GM12878 (cell line): ENCODE measurements at regions not wholly inside any gene's neighbourhood (a gene's known extent, or its start where the extent isn't known, plus 50 kb on each side); places are given as distances from the start of the nearest gene placed in this dataset.

Experiments
- ATAC-seq: fragments of 200-7000 bp; cut with Tn5 transposase; 3 replicates; pipeline ENCODE4 v1.9.1; 2020; ENCODE audit warnings: mild to moderate bottlenecking, moderate library complexity
- BruUV-seq: library from RNA; stranded (reverse); fragments of 400-500 nt; replicated peaks from 2 replicates; lab custom pipeline; 2021; lab: Mats Ljungman, UMichigan
- CTCF ChIA-PET: fragments of 300-600 bp; sonication (Branson Sonifier 250); formaldehyde crosslinking; extraction: SDS; loops from one replicate; lab custom pipeline; 2021; ENCODE audit warnings: inconsistent platforms; lab: Yijun Ruan, JAX
- POLR2A ChIA-PET: fragments of 350-600 bp; formaldehyde crosslinking; extraction: SDS; loops from one replicate; lab custom pipeline; 2021; ENCODE audit warnings: inconsistent platforms; lab: Charles Lee
- RAD21 ChIA-PET: fragments of 300-600 bp; sonication (Branson Sonifier 250); formaldehyde crosslinking; loops from one replicate; lab custom pipeline; 2023; ENCODE audit warnings: antibody characterized with exemption; ENCODE audit not compliant: unreplicated experiment; lab: Charles Lee
- SMC1A ChIA-PET: fragments of 300-600 bp; sonication (Branson Sonifier 250); formaldehyde crosslinking; loops from one replicate; lab custom pipeline; 2023; ENCODE audit not compliant: unreplicated experiment, uncharacterized antibody; lab: Charles Lee
- DNase-seq: peaks from one replicate; pipeline ENCODE4 v3.0.0-alpha.2; 2011; ENCODE audit warnings: low read depth, low spot score
- FAIRE-seq: peaks from 3 replicates; lab custom pipeline; 2011; peaks lifted over from hg19 to GRCh38; lab: Jason Lieb, UNC
- H2AFZ ChIP-seq: 2 replicates; pipeline ENCODE4 v1.6.0; 2011; ENCODE audit warnings: low read depth, low read length, control low read depth; ENCODE audit not compliant: control insufficient read depth
- H3K27ac ChIP-seq: 2 replicates; pipeline ENCODE4 v1.5.1; 2011; ENCODE audit warnings: control low read depth; ENCODE audit not compliant: control insufficient read depth, insufficient read depth
- H3K27me3 ChIP-seq, 2 experiments: replicated peaks in 1 of 2; 2 replicates each; pipeline versions ENCODE4 v1.6.0 to v1.6.1; 2011; ENCODE audit warnings: low read length in 1 of 2; ENCODE audit not compliant: control insufficient read depth in 2 of 2, insufficient read depth in 2 of 2
- H3K36me3 ChIP-seq, 2 experiments: 2 replicates each; pipeline ENCODE4 v1.5.1; 2011; ENCODE audit warnings: low read length in 1 of 2; ENCODE audit not compliant: control insufficient read depth in 2 of 2, insufficient read depth in 2 of 2
- H3K4me1 ChIP-seq: 2 replicates; pipeline ENCODE4 v1.6.1; 2011; ENCODE audit warnings: mild to moderate bottlenecking, low read length, moderate library complexity, mixed read lengths; ENCODE audit not compliant: control insufficient read depth, insufficient read depth
- H3K4me2 ChIP-seq: 2 replicates; pipeline ENCODE4 v1.6.0; 2011; ENCODE audit warnings: control low read depth; ENCODE audit not compliant: control insufficient read depth, insufficient read depth
- H3K4me3 ChIP-seq: fragments of 200-600 bp; sonication (generic); 2 replicates; pipeline ENCODE4 v1.5.1; 2016
- H3K79me2 ChIP-seq: 2 replicates; pipeline ENCODE4 v1.6.0; 2011; ENCODE audit warnings: low read length; ENCODE audit not compliant: control insufficient read depth, insufficient read depth
- H3K9ac ChIP-seq: 2 replicates; pipeline ENCODE4 v1.8.0; 2011; ENCODE audit warnings: low read length, control low read depth, mixed read lengths; ENCODE audit not compliant: control insufficient read depth, insufficient read depth
- H3K9me3 ChIP-seq: replicated peaks from 3 replicates; pipeline ENCODE4 v1.5.1; 2011; ENCODE audit warnings: mild to moderate bottlenecking, low read length; ENCODE audit not compliant: control insufficient read depth, insufficient read depth
- H4K20me1 ChIP-seq: 2 replicates; pipeline ENCODE4 v1.6.0; 2011; ENCODE audit not compliant: control insufficient read depth, insufficient read depth
- BHLHE40 ChIP-seq, 2 experiments: fragments of 450-650 bp in 1 of 2; IDR thresholded peaks; 2 replicates each; pipeline ENCODE4 v1.6.1; 2011 to 2017; ENCODE audit warnings: low read depth in 2 of 2, borderline replicate concordance in 1 of 2, improper control_type of control experiment in 1 of 2, low read length in 1 of 2, mild to moderate bottlenecking in 1 of 2
- CEBPB ChIP-seq, 2 experiments: fragments of 150-350 bp in 1 of 2; IDR thresholded peaks; 2 replicates each; pipeline ENCODE4 v1.6.1; 2012 to 2014; ENCODE audit warnings: low read depth in 2 of 2, low read length in 2 of 2, borderline replicate concordance in 1 of 2, inconsistent platforms in 1 of 2
- CHD1 ChIP-seq: IDR thresholded peaks from 2 replicates; pipeline ENCODE4 v1.6.1; 2012; ENCODE audit warnings: low read depth, low read length, improper control_type of control experiment
- TCF12 ChIP-seq: IDR thresholded peaks from 2 replicates; pipeline ENCODE4 v1.6.1; 2011; ENCODE audit warnings: low read depth, mild to moderate bottlenecking, low read length
- TCF3 ChIP-seq: IDR thresholded peaks from 2 replicates; pipeline ENCODE4 v1.6.1; 2012; ENCODE audit warnings: low read depth, mild to moderate bottlenecking, low read length, borderline replicate concordance; ENCODE audit not compliant: insufficient read depth
- WGBS: methylation state at CpG from one replicate; pipeline ENCODE4 v1.1.6; 2016; ENCODE audit warnings: low lambda C conversion rate; ENCODE audit not compliant: insufficient replicate concordance, insufficient coverage; ENCODE audit errors: missing lambda C conversion rate; 5-methylcytosine and 5-hydroxymethylcytosine counted together
- in situ Hi-C: fragments of 300-500 bp; cut with MboI; formaldehyde crosslinking; loops from 9 replicates; pipeline ENCODE4 v1.14.3; 2018; ENCODE audit warnings: mixed read lengths
- intact Hi-C: fragments of 100-400 bp; cut with micrococcal nuclease; formaldehyde crosslinking; loops from one replicate; pipeline ENCODE4 v1.14.2; 2022; ENCODE audit not compliant: unreplicated experiment
- TF ChIP-seq, protein P1 (sequence below): IDR thresholded peaks from 2 replicates; pipeline ENCODE4 v1.6.1; 2012; ENCODE audit warnings: low read depth, low read length, improper control_type of control experiment
- TF ChIP-seq, protein P2 (sequence below): IDR thresholded peaks from 2 replicates; pipeline ENCODE4 v1.6.1; 2011; ENCODE audit warnings: borderline replicate concordance, low read depth, mild to moderate bottlenecking, moderate library complexity, mixed read lengths, low read length; ENCODE audit not compliant: insufficient read depth; ENCODE audit errors: extremely low read length
- TF ChIP-seq, protein P3 (sequence below): fragments of 450-650 bp; IDR thresholded peaks from 2 replicates; pipeline ENCODE4 v1.6.1; 2017; ENCODE audit warnings: borderline replicate concordance

DNA sequence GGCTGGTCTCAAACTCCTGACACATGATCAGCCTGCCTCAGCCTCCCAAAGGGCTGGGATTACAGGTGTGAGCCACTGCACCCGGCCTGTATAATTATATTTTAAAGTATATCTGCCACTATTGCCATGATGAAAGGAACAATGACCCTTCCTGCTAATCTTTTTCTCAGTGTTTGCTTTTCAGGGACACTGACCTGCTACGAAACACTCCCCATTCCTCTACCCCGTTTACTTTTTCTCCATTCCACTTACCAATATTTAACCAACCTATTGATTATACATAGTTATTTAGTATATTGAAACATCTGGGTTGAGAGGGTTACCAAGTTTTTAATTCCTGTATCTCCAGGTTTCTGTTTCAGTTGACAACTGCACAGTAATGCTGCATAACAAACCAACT is 331.9 kb upstream of the NDST3 start:
- 0% methylated on average over 3 of the region's 3 CpGs for WGBS

More for the DNA sequence above, 331.9 kb upstream of the NDST3 start:
- no peak for DNase-seq
- H3K27ac ChIP-seq, result no peak overlapping the region
- no peaks in the 10 kb centered on the region for H3K27me3 ChIP-seq
- H3K4me2 ChIP-seq, result no peak overlapping the region
- H4K20me1 ChIP-seq, result no peaks in the 10 kb centered on the region
- no peak overlapping the region for H3K9ac ChIP-seq
- no peak overlapping the region for H3K4me3 ChIP-seq
- TF ChIP-seq TCF12 (no peak), TCF3 (no peak), BHLHE40 (IDR thresholded peaks at IDR 0.05; ENCODE audit: borderline replicate concordance in 1 of 2, low read depth in 2 of 2, low read length in 1 of 2) (no peak), CHD1 (no peak), CEBPB (IDR thresholded peaks at IDR 0.05; ENCODE audit: borderline replicate concordance in 1 of 2, low read depth in 2 of 2, low read length in 2 of 2) (no peak)
- TF ChIP-seq, protein P1, sequence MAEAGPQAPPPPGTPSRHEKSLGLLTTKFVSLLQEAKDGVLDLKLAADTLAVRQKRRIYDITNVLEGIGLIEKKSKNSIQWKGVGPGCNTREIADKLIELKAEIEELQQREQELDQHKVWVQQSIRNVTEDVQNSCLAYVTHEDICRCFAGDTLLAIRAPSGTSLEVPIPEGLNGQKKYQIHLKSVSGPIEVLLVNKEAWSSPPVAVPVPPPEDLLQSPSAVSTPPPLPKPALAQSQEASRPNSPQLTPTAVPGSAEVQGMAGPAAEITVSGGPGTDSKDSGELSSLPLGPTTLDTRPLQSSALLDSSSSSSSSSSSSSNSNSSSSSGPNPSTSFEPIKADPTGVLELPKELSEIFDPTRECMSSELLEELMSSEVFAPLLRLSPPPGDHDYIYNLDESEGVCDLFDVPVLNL, result no peak
- TF ChIP-seq, protein P2, sequence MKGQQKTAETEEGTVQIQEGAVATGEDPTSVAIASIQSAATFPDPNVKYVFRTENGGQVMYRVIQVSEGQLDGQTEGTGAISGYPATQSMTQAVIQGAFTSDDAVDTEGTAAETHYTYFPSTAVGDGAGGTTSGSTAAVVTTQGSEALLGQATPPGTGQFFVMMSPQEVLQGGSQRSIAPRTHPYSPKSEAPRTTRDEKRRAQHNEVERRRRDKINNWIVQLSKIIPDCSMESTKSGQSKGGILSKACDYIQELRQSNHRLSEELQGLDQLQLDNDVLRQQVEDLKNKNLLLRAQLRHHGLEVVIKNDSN, result no peak
- TF ChIP-seq, protein P3, sequence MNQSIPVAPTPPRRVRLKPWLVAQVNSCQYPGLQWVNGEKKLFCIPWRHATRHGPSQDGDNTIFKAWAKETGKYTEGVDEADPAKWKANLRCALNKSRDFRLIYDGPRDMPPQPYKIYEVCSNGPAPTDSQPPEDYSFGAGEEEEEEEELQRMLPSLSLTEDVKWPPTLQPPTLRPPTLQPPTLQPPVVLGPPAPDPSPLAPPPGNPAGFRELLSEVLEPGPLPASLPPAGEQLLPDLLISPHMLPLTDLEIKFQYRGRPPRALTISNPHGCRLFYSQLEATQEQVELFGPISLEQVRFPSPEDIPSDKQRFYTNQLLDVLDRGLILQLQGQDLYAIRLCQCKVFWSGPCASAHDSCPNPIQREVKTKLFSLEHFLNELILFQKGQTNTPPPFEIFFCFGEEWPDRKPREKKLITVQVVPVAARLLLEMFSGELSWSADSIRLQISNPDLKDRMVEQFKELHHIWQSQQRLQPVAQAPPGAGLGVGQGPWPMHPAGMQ, result no peak
- BruUV-seq, result no TSS peak
- ChIA-PET CTCF (no interaction called here), POLR2A (no interaction called here), SMC1A (no interaction called here), RAD21 (no interaction called here)
- no peak for ATAC-seq
- H3K36me3 ChIP-seq, result no peaks in the 10 kb centered on the region
- in situ Hi-C loops (no loop called here), intact Hi-C loops (no loop called here)
- no peaks in the 10 kb centered on the region for H3K9me3 ChIP-seq
- no peaks in the 10 kb centered on the region for H3K79me2 ChIP-seq
- no peak for FAIRE-seq
- no peak overlapping the region for H2AFZ ChIP-seq
- H3K4me1 ChIP-seq, result no peaks in the 10 kb centered on the region
